ENCODE measurements at regions not wholly inside any gene's neighbourhood (a gene's known extent, or its start where the extent isn't known, plus 50 kb on each side); places are given as distances from the start of the nearest gene placed in this dataset.

DNA sequence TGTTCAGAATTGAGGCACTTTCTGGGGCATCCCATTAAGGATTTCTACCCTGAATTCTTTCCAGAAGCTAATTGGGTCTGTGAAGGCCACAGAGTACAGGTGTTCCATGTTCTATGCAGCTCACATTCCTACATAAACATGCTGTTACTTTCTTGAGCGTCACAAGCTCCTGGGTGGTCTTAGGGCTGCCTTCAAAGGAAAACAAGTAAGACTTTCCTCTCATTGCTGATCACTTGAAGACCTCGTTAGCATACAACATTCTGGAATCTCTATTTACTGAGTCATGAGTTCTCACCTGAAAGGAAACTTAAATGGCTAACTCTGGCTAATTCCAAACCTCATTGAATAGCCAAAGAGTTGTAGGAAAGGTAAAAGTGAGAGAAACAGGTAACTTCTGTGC is 63.0 kb upstream of the HMGA2 start:
- TF ChIP-seq, protein P1, sequence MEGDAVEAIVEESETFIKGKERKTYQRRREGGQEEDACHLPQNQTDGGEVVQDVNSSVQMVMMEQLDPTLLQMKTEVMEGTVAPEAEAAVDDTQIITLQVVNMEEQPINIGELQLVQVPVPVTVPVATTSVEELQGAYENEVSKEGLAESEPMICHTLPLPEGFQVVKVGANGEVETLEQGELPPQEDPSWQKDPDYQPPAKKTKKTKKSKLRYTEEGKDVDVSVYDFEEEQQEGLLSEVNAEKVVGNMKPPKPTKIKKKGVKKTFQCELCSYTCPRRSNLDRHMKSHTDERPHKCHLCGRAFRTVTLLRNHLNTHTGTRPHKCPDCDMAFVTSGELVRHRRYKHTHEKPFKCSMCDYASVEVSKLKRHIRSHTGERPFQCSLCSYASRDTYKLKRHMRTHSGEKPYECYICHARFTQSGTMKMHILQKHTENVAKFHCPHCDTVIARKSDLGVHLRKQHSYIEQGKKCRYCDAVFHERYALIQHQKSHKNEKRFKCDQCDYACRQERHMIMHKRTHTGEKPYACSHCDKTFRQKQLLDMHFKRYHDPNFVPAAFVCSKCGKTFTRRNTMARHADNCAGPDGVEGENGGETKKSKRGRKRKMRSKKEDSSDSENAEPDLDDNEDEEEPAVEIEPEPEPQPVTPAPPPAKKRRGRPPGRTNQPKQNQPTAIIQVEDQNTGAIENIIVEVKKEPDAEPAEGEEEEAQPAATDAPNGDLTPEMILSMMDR (IDR thresholded peaks at IDR 0.05; ENCODE audit: insufficient read depth, low read length, poor library complexity, severe bottlenecking): no peak
- TF ChIP-seq EZH2phosphoT487 (conservative IDR thresholded peaks at IDR 0.05; ENCODE audit: low read length): no peak
